ENCODE measurements at regions not wholly inside any gene's neighbourhood (a gene's known extent, or its start where the extent isn't known, plus 50 kb on each side); places are given as distances from the start of the nearest gene placed in this dataset.

DNA sequence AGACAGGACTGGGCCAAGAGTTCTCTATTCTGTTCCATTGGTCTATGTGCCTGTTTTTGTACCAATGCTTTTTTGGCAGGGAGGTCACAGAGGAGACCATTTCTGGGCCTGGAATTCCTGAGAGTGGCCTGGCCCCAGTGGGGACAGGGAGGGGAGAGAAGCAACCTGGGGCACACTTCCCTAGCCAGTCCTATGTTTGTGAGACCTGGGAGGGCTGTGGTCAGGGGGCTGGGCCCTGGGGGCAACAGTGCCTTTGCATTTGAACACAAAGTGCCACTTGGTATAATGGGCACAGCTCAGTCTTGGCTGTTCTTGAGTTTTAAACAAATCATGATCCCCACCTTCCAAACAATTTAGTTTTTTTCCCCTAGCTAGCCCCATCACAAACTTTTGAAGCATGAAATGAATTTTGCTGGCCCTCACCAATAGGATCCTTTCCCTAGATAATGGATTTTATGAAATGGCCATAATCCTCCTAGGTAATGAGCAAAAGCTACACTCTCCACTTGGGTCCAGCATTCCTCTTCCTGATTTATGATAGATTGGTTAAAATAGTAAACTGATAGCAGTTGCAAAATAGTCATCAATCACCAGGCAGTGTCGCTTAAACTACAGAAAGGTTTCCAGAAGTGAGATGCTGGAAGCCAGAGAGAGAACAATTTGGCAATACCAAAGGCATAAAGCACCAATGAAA, 133.5 kb downstream of the GLI2 start:
- Histone ChIP-seq H3K27ac (ENCODE audit: poor library complexity, severe bottlenecking) (no peak overlapping the region), H3K27me3 (ENCODE audit: insufficient read depth, poor library complexity, severe bottlenecking) (no peaks in the 10 kb centered on the region)
- ATAC-seq (ENCODE audit: low read depth) = no peak

DNA sequence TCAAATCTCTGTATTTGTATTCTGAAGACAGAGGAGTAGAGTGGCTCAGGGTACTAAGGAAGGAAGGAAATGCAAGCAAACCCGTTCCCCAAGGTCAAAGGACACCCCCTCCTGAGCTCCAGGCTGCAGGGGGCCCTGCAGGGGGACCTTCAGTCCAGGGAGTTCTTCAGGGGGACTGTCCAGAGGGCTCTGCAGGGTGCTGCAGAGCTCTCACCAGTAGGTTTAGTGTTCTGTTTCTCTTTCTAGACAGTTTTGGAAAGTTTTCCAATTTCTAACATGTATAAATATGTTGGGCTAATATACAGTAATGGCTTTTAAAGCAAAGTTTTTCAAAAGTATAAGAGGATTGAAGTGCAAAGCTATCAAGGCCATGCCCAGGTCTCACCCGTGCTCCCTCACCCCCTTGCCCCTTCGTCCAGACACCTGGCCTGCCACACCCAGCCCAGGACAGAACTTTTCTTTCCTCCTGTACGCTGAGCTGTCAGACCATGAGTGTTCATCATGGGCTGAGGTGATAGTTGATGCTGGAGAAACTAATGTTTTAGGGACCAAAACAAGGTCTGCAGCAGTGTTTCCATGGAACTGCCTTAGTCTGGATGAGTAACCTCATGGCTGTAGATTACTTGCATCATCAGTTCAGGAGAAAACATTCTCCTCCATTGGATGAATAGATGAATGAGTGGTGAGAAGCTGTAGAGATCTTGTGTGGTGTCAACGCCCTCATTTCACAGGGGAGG, 134.2 kb downstream of the GLI2 start:
- Histone ChIP-seq H3K9me3 (ENCODE audit: severe bottlenecking) (no peaks in the 10 kb centered on the region), H3K4me3 (ENCODE audit: severe bottlenecking) (no peak overlapping the region), H3K36me3 (ENCODE audit: low read depth) (no peaks in the 10 kb centered on the region), H3K4me1 (ENCODE audit: insufficient read depth, poor library complexity, severe bottlenecking) (no peaks in the 10 kb centered on the region), H3K27me3 (ENCODE audit: insufficient read depth, poor library complexity, severe bottlenecking) (no peaks in the 10 kb centered on the region), H3K27ac (ENCODE audit: poor library complexity, severe bottlenecking) (no peak overlapping the region)
- TF ChIP-seq, protein P1, sequence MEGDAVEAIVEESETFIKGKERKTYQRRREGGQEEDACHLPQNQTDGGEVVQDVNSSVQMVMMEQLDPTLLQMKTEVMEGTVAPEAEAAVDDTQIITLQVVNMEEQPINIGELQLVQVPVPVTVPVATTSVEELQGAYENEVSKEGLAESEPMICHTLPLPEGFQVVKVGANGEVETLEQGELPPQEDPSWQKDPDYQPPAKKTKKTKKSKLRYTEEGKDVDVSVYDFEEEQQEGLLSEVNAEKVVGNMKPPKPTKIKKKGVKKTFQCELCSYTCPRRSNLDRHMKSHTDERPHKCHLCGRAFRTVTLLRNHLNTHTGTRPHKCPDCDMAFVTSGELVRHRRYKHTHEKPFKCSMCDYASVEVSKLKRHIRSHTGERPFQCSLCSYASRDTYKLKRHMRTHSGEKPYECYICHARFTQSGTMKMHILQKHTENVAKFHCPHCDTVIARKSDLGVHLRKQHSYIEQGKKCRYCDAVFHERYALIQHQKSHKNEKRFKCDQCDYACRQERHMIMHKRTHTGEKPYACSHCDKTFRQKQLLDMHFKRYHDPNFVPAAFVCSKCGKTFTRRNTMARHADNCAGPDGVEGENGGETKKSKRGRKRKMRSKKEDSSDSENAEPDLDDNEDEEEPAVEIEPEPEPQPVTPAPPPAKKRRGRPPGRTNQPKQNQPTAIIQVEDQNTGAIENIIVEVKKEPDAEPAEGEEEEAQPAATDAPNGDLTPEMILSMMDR (IDR thresholded peaks at IDR 0.05; ENCODE audit: poor library complexity, severe bottlenecking) = no peak
- ATAC-seq (ENCODE audit: low read depth) (no peak), DNase-seq (ENCODE audit: low spot score) (no peak)

More for the DNA sequence above, 133.5 kb downstream of the GLI2 start:
- Histone ChIP-seq H3K4me1 (ENCODE audit: insufficient read depth, poor library complexity, severe bottlenecking) (no peaks in the 10 kb centered on the region), H3K4me3 (ENCODE audit: severe bottlenecking) (no peak overlapping the region), H3K36me3 (ENCODE audit: low read depth) (no peaks in the 10 kb centered on the region), H3K9me3 (ENCODE audit: severe bottlenecking) (no peaks in the 10 kb centered on the region)
- DNase-seq (ENCODE audit: low spot score) = no peak
- TF ChIP-seq, protein P1 (IDR thresholded peaks at IDR 0.05; ENCODE audit: poor library complexity, severe bottlenecking) = no peak

DNA sequence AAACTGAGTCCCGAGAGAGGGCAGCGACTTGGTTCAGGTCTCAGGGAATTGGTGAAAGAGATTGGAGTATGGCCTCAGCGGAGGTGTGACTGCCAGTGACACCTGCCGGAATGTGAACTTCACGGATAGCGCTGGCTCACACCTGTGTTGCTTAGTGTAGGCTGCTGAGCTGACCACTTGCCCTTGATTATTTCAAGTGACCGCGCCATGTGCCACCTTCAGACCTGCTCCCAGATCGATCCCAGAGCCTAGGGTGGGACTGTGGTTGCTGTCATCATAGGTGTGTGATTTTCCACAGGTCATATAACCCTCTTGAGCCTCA, 134.8 kb downstream of the GLI2 start:
- no peak overlapping the region for H3K4me3 ChIP-seq (ENCODE audit: severe bottlenecking)

DNA sequence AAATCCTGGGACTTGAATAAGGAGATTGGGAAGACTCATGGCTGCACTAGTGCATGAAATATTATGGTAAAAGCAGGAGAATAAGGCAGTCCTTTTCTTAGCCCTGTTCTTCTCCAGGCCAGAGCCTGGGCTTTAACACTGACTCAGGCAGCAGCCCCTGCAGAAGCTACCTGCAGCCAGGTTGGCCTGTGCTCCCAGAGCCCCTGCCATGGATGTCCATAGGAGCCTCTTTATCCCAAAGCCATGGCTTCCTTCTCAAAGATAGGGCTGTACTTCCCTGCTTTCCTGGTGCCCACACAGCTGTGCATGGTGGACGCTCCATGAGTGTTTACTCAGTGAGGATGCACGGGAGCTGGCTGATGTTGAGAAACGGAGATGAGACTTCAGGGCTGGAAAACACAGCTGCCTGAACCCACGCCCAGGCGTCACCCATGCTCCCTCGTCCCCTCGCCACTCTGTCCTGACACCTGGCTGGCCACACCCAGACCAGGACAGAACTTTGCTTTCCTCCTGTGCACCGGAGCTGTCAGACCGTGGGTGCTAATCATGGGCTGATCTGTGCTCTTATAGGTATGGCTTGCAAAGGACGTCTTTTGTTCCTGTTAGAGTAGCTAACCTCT, 135.5 kb downstream of the GLI2 start:
- Histone ChIP-seq H3K27me3 (ENCODE audit: insufficient read depth, poor library complexity, severe bottlenecking) (no peaks in the 10 kb centered on the region), H3K4me1 (ENCODE audit: insufficient read depth, poor library complexity, severe bottlenecking) (no peaks in the 10 kb centered on the region), H3K9me3 (ENCODE audit: severe bottlenecking) (no peaks in the 10 kb centered on the region), H3K4me3 (ENCODE audit: severe bottlenecking) (no peak overlapping the region), H3K27ac (ENCODE audit: poor library complexity, severe bottlenecking) (no peak overlapping the region), H3K36me3 (ENCODE audit: low read depth) (no peaks in the 10 kb centered on the region)
- TF ChIP-seq, protein P1 (IDR thresholded peaks at IDR 0.05; ENCODE audit: poor library complexity, severe bottlenecking) = no peak
- ATAC-seq (ENCODE audit: low read depth) (no peak), DNase-seq (ENCODE audit: low spot score) (no peak)

More for the DNA sequence above, 134.8 kb downstream of the GLI2 start:
- ATAC-seq (ENCODE audit: low read depth) = no peak
- Histone ChIP-seq H3K27me3 (ENCODE audit: insufficient read depth, poor library complexity, severe bottlenecking) (no peaks in the 10 kb centered on the region), H3K4me1 (ENCODE audit: insufficient read depth, poor library complexity, severe bottlenecking) (no peaks in the 10 kb centered on the region), H3K27ac (ENCODE audit: poor library complexity, severe bottlenecking) (no peak overlapping the region), H3K9me3 (ENCODE audit: severe bottlenecking) (no peaks in the 10 kb centered on the region), H3K36me3 (ENCODE audit: low read depth) (no peaks in the 10 kb centered on the region)
- TF ChIP-seq, protein P1 (IDR thresholded peaks at IDR 0.05; ENCODE audit: poor library complexity, severe bottlenecking) = no peak
- DNase-seq (ENCODE audit: low spot score) = no peak

All from RWPE2 (cell line).